B cell (primary cell): ENCODE measurements at regions not wholly inside any gene's neighbourhood (a gene's known extent, or its start where the extent isn't known, plus 50 kb on each side); places are given as distances from the start of the nearest gene placed in this dataset.
A peak's percentile ranks its signal among the peaks of the same experiment; 100 is the strongest.

Experiments
- ATAC-seq: fragments of 200-7000 bp; cut with Tn5 transposase; one replicate; pipeline ENCODE4 v1.10.0; 2021; ENCODE audit warnings: low read depth, mild to moderate bottlenecking, moderate number of reproducible peaks, moderate library complexity
- CTCF ChIA-PET: fragments of 350-600 bp; sonication (Branson Sonifier 250); formaldehyde crosslinking; loops from one replicate; lab custom pipeline; 2021; ENCODE audit warnings: antibody characterized with exemption, inconsistent platforms; lab: Charles Lee
- POLR2A ChIA-PET: fragments of 350-600 bp; sonication (Branson Sonifier 250); formaldehyde crosslinking; loops from one replicate; lab custom pipeline; 2021; ENCODE audit warnings: antibody characterized with exemption; lab: Charles Lee
- DNase-seq: peaks from one replicate; pipeline ENCODE4 v3.0.0; 2013
- H2AFZ ChIP-seq: 2 replicates; pipeline ENCODE4 v1.6.1; 2012; ENCODE audit warnings: mild to moderate bottlenecking, low read depth, low read length; ENCODE audit not compliant: insufficient read depth, poor library complexity, severe bottlenecking
- H3K27ac ChIP-seq, 2 donors: 1 replicate in 1 of 2; 2 replicates in 1 of 2; pipeline ENCODE4 v1.5.1; 2012 to 2013; ENCODE audit warnings: low read length in 2 of 2, mild to moderate bottlenecking in 2 of 2, moderate library complexity in 1 of 2
- H3K27me3 ChIP-seq, 4 experiments: fragments of 200-600 bp in 1 of 4; sonication (generic) in 1 of 4; replicated peaks in 1 of 4; 1 replicate in 2 of 4; 2 replicates in 2 of 4; pipeline versions ENCODE4 v1.6.1 to v1.7.0; 2013 to 2016; ENCODE audit warnings: low read length in 3 of 4, mild to moderate bottlenecking in 2 of 4, mixed read lengths in 1 of 4, moderate library complexity in 1 of 4; ENCODE audit not compliant: insufficient read depth in 4 of 4, control insufficient read depth in 3 of 4; ENCODE audit errors: control extremely low read depth in 1 of 4
- H3K36me3 ChIP-seq, 2 experiments: replicated peaks in 1 of 2; 1 replicate in 1 of 2; 2 replicates in 1 of 2; pipeline versions ENCODE4 v1.6.1 to v1.7.1; 2013; ENCODE audit warnings: low read length in 1 of 2; ENCODE audit not compliant: insufficient read depth in 2 of 2, control insufficient read depth in 1 of 2; ENCODE audit errors: control extremely low read depth in 1 of 2, extremely low read depth in 1 of 2
- H3K4me1 ChIP-seq, 2 donors: fragments of 200-600 bp in 1 of 2; sonication (generic) in 1 of 2; 1 replicate in 1 of 2; 2 replicates in 1 of 2; pipeline versions ENCODE4 v1.5.1 to v1.6.1; 2013 to 2017; ENCODE audit warnings: low read length in 2 of 2; ENCODE audit not compliant: control insufficient read depth in 2 of 2, insufficient read depth in 2 of 2
- H3K4me2 ChIP-seq: replicated peaks from 2 replicates; pipeline ENCODE3; 2012; ENCODE audit warnings: mild to moderate bottlenecking, low read depth, low read length; ENCODE audit not compliant: poor library complexity, severe bottlenecking
- H3K4me3 ChIP-seq, 5 experiments: fragments of 200-600 bp in 1 of 5; sonication (generic) in 1 of 5; 1 replicate in 3 of 5; 2 replicates in 2 of 5; pipeline versions ENCODE4 v1.5.1 to v1.7.0; 2011 to 2016; ENCODE audit warnings: low read length in 4 of 5, mild to moderate bottlenecking in 4 of 5, low read depth in 2 of 5, control low read depth in 1 of 5, moderate library complexity in 1 of 5; ENCODE audit not compliant: insufficient read depth in 1 of 5; ENCODE audit errors: control extremely low read depth in 1 of 5, extremely low read depth in 1 of 5
- H3K79me2 ChIP-seq: fragments of 200-600 bp; sonication (generic); one replicate; pipeline ENCODE4 v1.6.0; 2016; ENCODE audit warnings: low read length; ENCODE audit not compliant: control insufficient read depth, insufficient read depth
- H3K9ac ChIP-seq: fragments of 200-600 bp; sonication (generic); 2 replicates; pipeline ENCODE4 v1.6.1; 2017; ENCODE audit warnings: mild to moderate bottlenecking, low read length, moderate library complexity
- H3K9me3 ChIP-seq, 3 donors: one replicate each; pipeline versions ENCODE4 v1.6.1 to v1.7.1; 2013; ENCODE audit warnings: low read length in 2 of 3; ENCODE audit not compliant: control insufficient read depth in 2 of 3, insufficient read depth in 1 of 3; ENCODE audit errors: control extremely low read depth in 1 of 3
- H4K20me1 ChIP-seq: 2 replicates; pipeline ENCODE4 v1.6.0; 2012; ENCODE audit warnings: mild to moderate bottlenecking, low read length; ENCODE audit not compliant: insufficient read depth, control insufficient read depth, poor library complexity, severe bottlenecking
- H3K27ac Mint-ChIP-seq: one replicate; pipeline ENCODE4 v1.8.0; 2021; ENCODE audit warnings: mixed read lengths
- H3K27me3 Mint-ChIP-seq: one replicate; pipeline ENCODE4 v1.8.0; 2021; ENCODE audit warnings: mixed read lengths
- H3K4me1 Mint-ChIP-seq: one replicate; pipeline ENCODE4 v1.8.0; 2021; ENCODE audit warnings: mixed read lengths
- H3K4me3 Mint-ChIP-seq: one replicate; pipeline ENCODE4 v1.8.0; 2021; ENCODE audit warnings: mixed read lengths
- H3K9me3 Mint-ChIP-seq: one replicate; pipeline ENCODE4 v1.8.0; 2022; ENCODE audit warnings: mixed read lengths; ENCODE audit not compliant: insufficient read depth
- EZH2 ChIP-seq: IDR thresholded peaks from 2 replicates; pipeline ENCODE4 v1.6.1; 2012; ENCODE audit warnings: borderline replicate concordance, low read depth, mild to moderate bottlenecking, moderate library complexity, low read length; ENCODE audit not compliant: insufficient read depth, poor library complexity, severe bottlenecking
- WGBS: methylation state at CpG from one replicate; pipeline ENCODE4 v1.1.5; 2013; ENCODE audit warnings: missing lambda C conversion rate; ENCODE audit not compliant: insufficient coverage; 5-methylcytosine and 5-hydroxymethylcytosine counted together
- intact Hi-C: fragments of 100-400 bp; cut with micrococcal nuclease; formaldehyde crosslinking; loops from one replicate; pipeline ENCODE4 v1.10.0; 2022
- TF ChIP-seq, protein P1 (sequence below): fragments of 200-600 bp; IDR thresholded peaks from one replicate; pipeline ENCODE4 v1.8.0; 2022; ENCODE audit warnings: antibody characterized with exemption, mild to moderate bottlenecking

DNA sequence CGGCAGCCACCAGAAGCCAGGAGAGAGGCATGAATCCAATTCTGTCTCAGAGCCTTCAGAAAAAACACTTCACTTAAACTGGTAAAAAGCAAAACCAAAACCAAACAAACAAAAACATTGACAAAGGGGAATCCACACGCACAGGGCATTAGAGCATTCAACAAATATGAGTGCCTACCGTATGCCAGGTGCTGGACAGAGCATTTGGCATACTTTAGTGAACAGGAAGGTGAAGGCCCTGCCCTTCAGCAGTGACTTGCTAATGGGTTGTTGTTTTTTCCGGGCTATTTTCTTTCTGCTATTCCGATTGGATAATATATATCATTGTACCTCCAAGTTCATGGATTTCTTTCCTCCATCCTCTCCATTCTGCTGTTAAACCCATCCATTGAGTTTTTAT, 71.7 kb upstream of the RUFY1 start:
- Histone ChIP-seq H3K27ac (no peak overlapping the region), H3K4me1 (no peaks in the 10 kb centered on the region), H3K9ac (no peak overlapping the region), H3K9me3 (peaks cover 0 to 2% (median 0%) of the 10 kb centered on the region in 3 donors), H3K27me3 (no peaks in the 10 kb centered on the region), H3K36me3 (no peaks in the 10 kb centered on the region), H3K4me2 (no peak overlapping the region), H3K4me3 (no peak overlapping the region), H3K79me2 (no peaks in the 10 kb centered on the region), H2AFZ (no peak overlapping the region), H4K20me1 (no peaks in the 10 kb centered on the region)
- ChIA-PET CTCF (no interaction called here), POLR2A (no interaction called here)
- TF ChIP-seq, protein P1, sequence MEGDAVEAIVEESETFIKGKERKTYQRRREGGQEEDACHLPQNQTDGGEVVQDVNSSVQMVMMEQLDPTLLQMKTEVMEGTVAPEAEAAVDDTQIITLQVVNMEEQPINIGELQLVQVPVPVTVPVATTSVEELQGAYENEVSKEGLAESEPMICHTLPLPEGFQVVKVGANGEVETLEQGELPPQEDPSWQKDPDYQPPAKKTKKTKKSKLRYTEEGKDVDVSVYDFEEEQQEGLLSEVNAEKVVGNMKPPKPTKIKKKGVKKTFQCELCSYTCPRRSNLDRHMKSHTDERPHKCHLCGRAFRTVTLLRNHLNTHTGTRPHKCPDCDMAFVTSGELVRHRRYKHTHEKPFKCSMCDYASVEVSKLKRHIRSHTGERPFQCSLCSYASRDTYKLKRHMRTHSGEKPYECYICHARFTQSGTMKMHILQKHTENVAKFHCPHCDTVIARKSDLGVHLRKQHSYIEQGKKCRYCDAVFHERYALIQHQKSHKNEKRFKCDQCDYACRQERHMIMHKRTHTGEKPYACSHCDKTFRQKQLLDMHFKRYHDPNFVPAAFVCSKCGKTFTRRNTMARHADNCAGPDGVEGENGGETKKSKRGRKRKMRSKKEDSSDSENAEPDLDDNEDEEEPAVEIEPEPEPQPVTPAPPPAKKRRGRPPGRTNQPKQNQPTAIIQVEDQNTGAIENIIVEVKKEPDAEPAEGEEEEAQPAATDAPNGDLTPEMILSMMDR, result no peak
- TF ChIP-seq EZH2, result no peak
- no peaks in the 10 kb centered on the region for H3K4me1 Mint-ChIP-seq
- no peak overlapping the region for H3K27ac Mint-ChIP-seq
- no peak overlapping the region for H3K4me3 Mint-ChIP-seq
- DNase-seq (no peak), ATAC-seq (no peak)
- intact Hi-C loops, result no loop called here
- peaks cover 21% of the 10 kb centered on the region for H3K27me3 Mint-ChIP-seq
- WGBS, result 100% methylated on average over 3 of the region's 5 CpGs
- peaks cover 2% of the 10 kb centered on the region for H3K9me3 Mint-ChIP-seq

DNA sequence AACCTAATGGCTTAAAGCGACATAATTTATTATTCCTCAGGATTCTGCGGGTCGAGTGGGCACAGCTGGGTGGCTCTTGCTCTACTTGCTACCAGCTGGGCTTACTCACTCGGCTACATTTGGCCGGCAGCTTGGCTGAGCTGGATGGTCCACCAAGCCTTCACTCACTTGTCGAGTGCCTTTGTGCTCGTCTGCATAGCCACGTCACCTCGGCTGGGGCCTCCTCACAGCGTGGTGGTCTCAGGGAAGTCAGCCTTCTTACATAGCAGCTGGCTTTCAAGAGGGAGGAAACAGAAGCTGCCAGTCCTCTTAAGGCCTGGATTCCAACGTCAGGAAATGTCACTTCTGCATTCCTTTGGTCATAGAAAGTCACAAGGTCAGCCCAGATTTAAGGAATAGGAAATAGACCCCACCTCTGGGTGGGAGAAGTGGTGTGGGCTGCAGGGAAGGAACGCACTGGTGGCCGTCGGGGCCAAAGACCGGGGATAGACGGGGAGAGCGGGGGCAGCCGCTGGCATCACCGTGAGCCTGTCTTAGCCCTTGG, 75.1 kb upstream of the RUFY1 start:
- Histone ChIP-seq H4K20me1 (no peaks in the 10 kb centered on the region), H3K27me3 (no peaks in the 10 kb centered on the region), H3K4me1 (no peaks in the 10 kb centered on the region), H3K9me3 (peaks cover 0 to 2% (median 0%) of the 10 kb centered on the region in 3 donors), H3K4me3 (no peak overlapping the region), H2AFZ (peak overlapping the region; percentile 54), H3K36me3 (no peaks in the 10 kb centered on the region), H3K79me2 (no peaks in the 10 kb centered on the region), H3K9ac (no peak overlapping the region), H3K4me2 (no peak overlapping the region), H3K27ac (no peak overlapping the region)
- no peaks in the 10 kb centered on the region for H3K4me1 Mint-ChIP-seq
- H3K4me3 Mint-ChIP-seq, result no peak overlapping the region
- intact Hi-C loops, result no loop called here
- peaks cover 2% of the 10 kb centered on the region for H3K9me3 Mint-ChIP-seq
- peaks cover 21% of the 10 kb centered on the region for H3K27me3 Mint-ChIP-seq
- 40% methylated on average over 19 of the region's 19 CpGs for WGBS
- POLR2A ChIA-PET, result no interaction called here
- CTCF ChIA-PET, result no interaction called here
- DNase-seq (no peak), ATAC-seq (no peak)
- TF ChIP-seq EZH2, result no peak
- TF ChIP-seq, protein P1, result no peak
- H3K27ac Mint-ChIP-seq, result no peak overlapping the region
